BLaER1 (cell line): ENCODE measurements at regions not wholly inside any gene's neighbourhood (a gene's known extent, or its start where the extent isn't known, plus 50 kb on each side); places are given as distances from the start of the nearest gene placed in this dataset.
"Not testable (repeated sequence)": the region's sequence is repeated elsewhere in the genome, so short reads cannot be mapped to it uniquely, and the experiment has no call there.

ENCODE experiments used
- H3K27ac ChIP-seq: shearing (Covaris generic); formaldehyde crosslinking; 2 replicates; pipeline ENCODE4 v1.8.1; 2022
- H3K27me3 ChIP-seq: shearing (Covaris generic); formaldehyde crosslinking; 2 replicates; pipeline ENCODE4 v1.8.1; 2022
- H3K36me3 ChIP-seq: shearing (Covaris generic); formaldehyde crosslinking; 2 replicates; pipeline ENCODE4 v1.8.1; 2022
- H3K4me1 ChIP-seq: shearing (Covaris generic); formaldehyde crosslinking; 2 replicates; pipeline ENCODE4 v1.8.1; 2022
- H3K4me2 ChIP-seq: shearing (Covaris generic); formaldehyde crosslinking; 2 replicates; pipeline ENCODE4 v1.8.1; 2022
- H3K4me3 ChIP-seq: shearing (Covaris generic); formaldehyde crosslinking; 2 replicates; pipeline ENCODE4 v1.8.1; 2022
- H3K9ac ChIP-seq: shearing (Covaris generic); formaldehyde crosslinking; 2 replicates; pipeline ENCODE4 v1.8.1; 2022
- H3K9me3 ChIP-seq: shearing (Covaris generic); formaldehyde crosslinking; 2 replicates; pipeline ENCODE4 v1.8.1; 2022
- H4K20me1 ChIP-seq: shearing (Covaris generic); formaldehyde crosslinking; 2 replicates; pipeline ENCODE4 v1.8.1; 2022
- Cebpa-rat ChIP-seq: shearing (Covaris generic); IDR thresholded peaks from 2 replicates; pipeline ENCODE4 v1.8.1; 2022

GRCh38 chr1:111063595-111063994 is 76.3 kb downstream of the DRAM2 start:
- Histone ChIP-seq H3K27me3 (no peaks in the 10 kb centered on the region), H4K20me1 (no peaks in the 10 kb centered on the region), H3K4me2 (no peak overlapping the region), H3K36me3 (no peaks in the 10 kb centered on the region), H3K9me3 (peaks cover 44% of the 10 kb centered on the region), H3K9ac (no peak overlapping the region), H3K27ac (no peak overlapping the region), H3K4me3 (no peak overlapping the region), H3K4me1 (peaks cover 10% of the 10 kb centered on the region)
- TF ChIP-seq Cebpa-rat: no peak

DNA sequence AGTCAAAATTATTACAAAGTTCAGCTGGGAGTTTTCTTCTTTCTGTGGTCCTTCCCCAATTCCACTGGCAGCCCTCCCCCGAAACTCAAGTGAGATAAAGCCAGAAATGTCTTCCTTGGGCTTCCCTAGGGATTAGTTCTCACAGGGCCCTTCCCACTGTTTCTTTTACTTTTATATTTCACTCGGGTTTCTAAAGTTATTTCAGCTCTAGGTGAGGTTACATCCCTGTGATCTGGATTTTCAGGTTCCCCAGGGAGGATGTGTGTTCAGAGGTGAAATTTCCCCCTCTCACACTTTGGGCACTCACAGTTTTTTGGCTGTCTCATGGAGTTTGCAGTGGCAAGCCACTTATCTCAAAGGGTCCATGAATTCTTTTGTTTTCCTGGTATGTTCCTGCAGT is 77.3 kb downstream of the DRAM2 start:
- H3K4me1 ChIP-seq: peaks cover 10% of the 10 kb centered on the region
- no peaks in the 10 kb centered on the region for H3K36me3 ChIP-seq
- H3K4me3 ChIP-seq: no peak overlapping the region
- no peak for TF ChIP-seq Cebpa-rat
- no peaks in the 10 kb centered on the region for H3K27me3 ChIP-seq
- no peak overlapping the region for H3K27ac ChIP-seq
- H4K20me1 ChIP-seq: no peaks in the 10 kb centered on the region
- peaks cover 37% of the 10 kb centered on the region for H3K9me3 ChIP-seq
- H3K4me2 ChIP-seq: peak overlapping the region; percentile 32; the same call in 1 of the 2 replicates
- H3K9ac ChIP-seq: no peak overlapping the region

GRCh38 chr1:111062081-111062480 is 77.8 kb downstream of the DRAM2 start:
- Histone ChIP-seq H3K9me3 (peaks cover 36% of the 10 kb centered on the region), H3K27ac (no peak overlapping the region), H3K27me3 (no peaks in the 10 kb centered on the region), H3K4me1 (peaks cover 10% of the 10 kb centered on the region), H3K9ac (no peak overlapping the region), H3K4me2 (peak overlapping the region; percentile 32; the same call in 1 of the 2 replicates), H4K20me1 (no peaks in the 10 kb centered on the region), H3K36me3 (no peaks in the 10 kb centered on the region), H3K4me3 (no peak overlapping the region)
- TF ChIP-seq Cebpa-rat: no peak

DNA sequence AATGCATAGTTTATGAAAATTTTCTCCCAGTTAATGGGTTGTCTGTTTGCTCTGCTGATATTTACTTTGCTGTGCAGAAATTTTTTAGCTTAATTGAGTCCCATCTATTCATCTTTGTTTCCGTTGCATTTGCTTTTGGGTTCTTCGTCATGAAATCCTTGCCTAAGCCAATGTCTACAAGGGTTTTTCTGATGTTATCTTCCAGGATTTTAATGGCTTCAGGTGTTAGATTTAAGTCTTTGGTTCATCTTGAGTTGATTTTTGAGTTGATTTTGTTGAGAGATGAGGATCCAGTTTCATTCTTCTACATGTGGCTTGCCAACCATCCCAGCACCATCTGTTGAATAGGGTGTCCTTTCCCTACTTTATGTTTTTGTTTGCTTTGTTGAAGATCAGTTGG is 85.2 kb downstream of the DRAM2 start:
- Histone ChIP-seq H3K27ac (no peak overlapping the region), H3K36me3 (no peaks in the 10 kb centered on the region), H3K9ac (no peak overlapping the region), H3K4me2 (no peak overlapping the region), H3K4me3 (no peak overlapping the region), H3K9me3 (no peaks in the 10 kb centered on the region), H4K20me1 (no peaks in the 10 kb centered on the region), H3K27me3 (no peaks in the 10 kb centered on the region), H3K4me1 (no peaks in the 10 kb centered on the region)
- no peak for TF ChIP-seq Cebpa-rat

DNA sequence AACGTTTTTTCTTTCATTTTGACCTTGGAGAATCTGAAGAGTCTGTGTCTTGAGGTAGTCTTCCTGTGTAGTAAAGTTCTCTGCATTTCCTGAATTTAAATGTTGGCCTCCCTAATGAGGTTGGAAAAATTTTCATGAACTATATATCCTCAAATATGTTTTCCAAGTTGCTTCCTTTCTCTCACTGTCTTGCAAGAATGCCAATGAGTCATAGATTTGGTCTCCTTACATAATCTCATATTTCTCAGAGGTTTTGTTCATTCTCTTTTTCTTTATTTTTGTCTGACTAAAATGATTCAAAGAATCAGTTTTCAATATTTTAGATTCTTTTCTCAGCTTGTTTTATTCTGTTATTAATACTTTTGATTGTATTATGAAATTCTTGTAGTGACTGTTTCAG is 87.6 kb downstream of the DRAM2 start:
- no peaks in the 10 kb centered on the region for H4K20me1 ChIP-seq
- no peaks in the 10 kb centered on the region for H3K27me3 ChIP-seq
- no peak overlapping the region for H3K4me2 ChIP-seq
- H3K27ac ChIP-seq: no peak overlapping the region
- TF ChIP-seq Cebpa-rat: no peak
- H3K9ac ChIP-seq: no peak overlapping the region
- H3K4me1 ChIP-seq: no peaks in the 10 kb centered on the region
- no peaks in the 10 kb centered on the region for H3K9me3 ChIP-seq
- H3K4me3 ChIP-seq: no peak overlapping the region
- no peaks in the 10 kb centered on the region for H3K36me3 ChIP-seq

DNA sequence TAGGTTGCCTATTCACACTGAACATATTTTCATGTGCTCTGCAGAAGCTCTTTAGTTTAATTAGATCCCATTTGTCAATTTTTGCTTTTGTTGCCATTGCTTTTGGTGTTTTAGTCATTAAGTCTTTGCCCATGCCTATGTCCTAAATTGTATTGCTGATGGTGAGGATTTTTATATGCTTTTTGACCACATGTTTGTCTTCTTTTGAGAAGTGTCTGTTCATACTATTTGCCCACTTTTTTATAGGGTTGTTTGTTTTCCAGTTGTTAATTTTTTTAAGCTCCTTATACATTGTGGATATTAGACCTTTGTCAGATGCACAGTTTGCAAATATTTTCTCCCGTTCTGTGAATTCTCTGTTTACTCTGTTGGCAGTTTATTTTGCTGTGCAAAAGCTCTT is 84.5 kb upstream of the LRIF1 start:
- H3K36me3 ChIP-seq, H3K4me3 ChIP-seq, H3K9me3 ChIP-seq, H3K4me1 ChIP-seq, H4K20me1 ChIP-seq, H3K9ac ChIP-seq, H3K4me2 ChIP-seq, H3K27ac ChIP-seq, H3K27me3 ChIP-seq: not testable (repeated sequence)

DNA sequence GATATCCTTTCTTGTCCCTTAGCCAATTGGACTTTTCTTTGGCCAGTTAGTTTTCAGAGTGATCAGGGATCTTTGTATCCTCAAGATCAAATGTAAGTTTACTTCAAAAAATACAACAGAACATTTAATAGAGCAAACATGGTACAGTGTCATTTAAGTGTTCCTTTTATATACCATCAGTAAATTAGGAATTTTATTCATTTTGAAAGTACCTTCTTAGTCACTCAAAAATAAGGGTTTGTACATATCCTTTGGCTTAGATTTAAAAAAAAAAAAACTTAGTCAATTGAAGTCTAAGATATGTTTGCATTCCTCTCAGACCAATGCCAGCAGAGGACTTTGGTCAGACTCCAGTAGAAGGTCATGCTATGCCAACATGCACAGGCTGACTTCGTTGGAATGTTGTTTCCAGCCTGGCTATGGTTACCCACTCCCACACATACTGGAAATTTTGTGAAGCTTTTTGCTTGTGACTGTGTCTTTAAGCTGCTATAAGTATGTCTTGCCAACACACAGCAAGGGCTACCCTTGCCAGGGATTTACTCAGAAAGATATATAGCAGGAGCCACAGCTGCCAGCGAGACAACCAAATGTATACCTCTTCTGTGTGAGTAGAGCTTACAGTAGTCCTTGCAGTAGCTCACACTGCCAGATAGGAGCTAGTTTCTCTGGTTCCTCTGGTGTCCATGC is 81.5 kb upstream of the LRIF1 start:
- H4K20me1 ChIP-seq: no peaks in the 10 kb centered on the region
- H3K27ac ChIP-seq: no peak overlapping the region
- H3K9me3 ChIP-seq: peaks cover 5% of the 10 kb centered on the region; the same call in 1 of the 2 replicates
- no peak overlapping the region for H3K4me3 ChIP-seq
- H3K36me3 ChIP-seq: no peaks in the 10 kb centered on the region
- no peaks in the 10 kb centered on the region for H3K4me1 ChIP-seq
- H3K27me3 ChIP-seq: no peaks in the 10 kb centered on the region
- H3K9ac ChIP-seq: no peak overlapping the region
- TF ChIP-seq Cebpa-rat: no peak
- H3K4me2 ChIP-seq: no peak overlapping the region

DNA sequence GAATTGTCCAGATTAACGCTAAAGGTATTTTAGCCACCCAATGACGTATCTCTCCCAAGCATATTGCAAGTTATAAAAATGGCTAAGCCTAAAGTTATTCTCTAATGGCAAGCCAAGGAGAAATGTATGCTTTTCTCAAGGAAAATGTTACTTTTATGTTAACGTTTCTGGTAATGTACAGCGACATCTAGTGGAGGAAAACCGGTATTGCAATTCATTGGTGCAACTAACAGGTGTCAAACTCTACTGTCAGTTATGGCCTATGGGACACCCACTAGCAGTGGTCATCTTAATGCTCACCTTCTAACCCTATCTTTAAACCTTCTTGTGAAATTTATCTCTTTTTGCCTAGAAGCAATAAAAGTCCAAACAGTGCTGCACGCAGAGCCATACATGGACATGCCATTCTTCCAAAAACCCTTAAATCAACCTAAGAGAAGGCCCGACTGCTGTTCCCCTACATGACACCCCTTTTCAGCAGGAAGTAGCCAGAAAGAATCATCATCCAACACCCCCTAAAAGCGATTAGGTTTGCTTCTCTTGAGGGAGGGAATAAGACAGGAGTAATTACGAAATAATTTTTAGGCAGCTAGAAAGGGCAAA is 68.7 kb upstream of the LRIF1 start:
- H3K4me1 ChIP-seq: no peaks in the 10 kb centered on the region
- no peak overlapping the region for H3K4me3 ChIP-seq
- H3K9me3 ChIP-seq: 0 out of 2 replicates have a peak, but pooled peaks cover 10% of the 10 kb centered on the region
- no peak overlapping the region for H3K9ac ChIP-seq
- H3K27ac ChIP-seq: no peak overlapping the region
- H3K27me3 ChIP-seq: no peaks in the 10 kb centered on the region
- no peaks in the 10 kb centered on the region for H3K36me3 ChIP-seq
- H3K4me2 ChIP-seq: no peak overlapping the region
- no peak for TF ChIP-seq Cebpa-rat
- no peaks in the 10 kb centered on the region for H4K20me1 ChIP-seq

DNA sequence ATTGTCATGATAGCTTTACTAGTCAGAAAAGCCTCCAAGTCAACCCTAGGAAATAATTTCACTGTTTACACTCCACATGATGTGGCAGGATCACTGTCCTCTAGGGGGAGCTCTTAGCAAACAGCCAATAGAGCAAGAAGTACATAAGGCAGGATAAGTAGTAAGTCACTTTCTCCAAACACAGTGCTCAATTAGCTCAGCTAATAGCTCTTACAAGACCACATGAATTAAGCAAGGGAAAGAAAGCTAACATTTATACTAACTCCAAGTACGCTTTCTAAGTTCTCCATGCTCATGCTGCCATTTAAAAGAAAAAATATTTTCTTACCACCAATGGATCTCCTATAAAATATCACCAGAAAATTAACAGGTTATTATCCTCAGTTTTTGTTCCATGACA is 66.9 kb upstream of the LRIF1 start:
- H3K36me3 ChIP-seq: no peaks in the 10 kb centered on the region
- no peak overlapping the region for H3K27ac ChIP-seq
- no peaks in the 10 kb centered on the region for H4K20me1 ChIP-seq
- H3K9me3 ChIP-seq: no peaks in the 10 kb centered on the region
- H3K4me3 ChIP-seq: no peak overlapping the region
- no peak overlapping the region for H3K4me2 ChIP-seq
- no peak overlapping the region for H3K9ac ChIP-seq
- H3K27me3 ChIP-seq: no peaks in the 10 kb centered on the region
- no peak for TF ChIP-seq Cebpa-rat
- no peaks in the 10 kb centered on the region for H3K4me1 ChIP-seq

DNA sequence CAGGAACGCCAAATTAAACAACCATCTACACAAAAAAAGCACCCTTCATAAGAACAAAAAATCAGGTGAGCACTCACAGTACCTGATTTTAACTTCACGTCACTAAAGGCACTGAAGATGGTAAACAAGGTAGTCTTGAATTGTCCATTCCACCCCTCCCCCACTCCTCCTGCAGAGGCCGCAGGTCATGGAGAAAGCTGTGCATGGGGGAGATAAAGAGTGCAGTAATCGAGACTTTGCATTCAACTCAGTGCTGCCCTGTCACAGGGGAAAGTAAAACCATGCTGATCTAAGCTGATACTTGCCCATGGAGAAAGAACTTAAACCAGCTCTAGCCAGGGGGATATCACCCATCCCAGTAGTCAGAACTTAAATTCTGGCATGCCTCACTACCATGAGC is 61.4 kb upstream of the LRIF1 start:
- no peak overlapping the region for H3K27ac ChIP-seq
- H3K4me1 ChIP-seq: no peaks in the 10 kb centered on the region
- no peak overlapping the region for H3K9ac ChIP-seq
- no peak overlapping the region for H3K4me3 ChIP-seq
- no peaks in the 10 kb centered on the region for H3K9me3 ChIP-seq
- H3K27me3 ChIP-seq: no peaks in the 10 kb centered on the region
- no peak overlapping the region for H3K4me2 ChIP-seq
- H3K36me3 ChIP-seq: no peaks in the 10 kb centered on the region
- no peak for TF ChIP-seq Cebpa-rat
- H4K20me1 ChIP-seq: no peaks in the 10 kb centered on the region
